K562 (cell line): ENCODE measurements at regions not wholly inside any gene's neighbourhood (a gene's known extent, or its start where the extent isn't known, plus 50 kb on each side); places are given as distances from the start of the nearest gene placed in this dataset.

Experiments used
- ADNP ChIP-seq: fragments of 200-800 bp; sonication (Bioruptor generic); IDR thresholded peaks from 2 replicates; pipeline ENCODE4 v1.6.1; 2016; ENCODE audit warnings: missing genetic modification characterization, missing compliant biosample characterization
- ATF6 ChIP-seq: sonication (generic); formaldehyde crosslinking; IDR thresholded peaks from 2 replicates; pipeline ENCODE4 v1.4.0; 2020; ENCODE audit warnings: mild to moderate bottlenecking, missing genetic modification reagents
- CTCF ChIP-seq, 3 experiments: IDR thresholded peaks in 2 of 3; conservative IDR thresholded peaks in 1 of 3; 2 replicates each; pipeline ENCODE4 v1.5.1; 2011 to 2012; ENCODE audit warnings: low read length in 3 of 3, mild to moderate bottlenecking in 3 of 3, control low read depth in 2 of 3, improper control_type of control experiment in 1 of 3, inconsistent platforms in 1 of 3, low read depth in 1 of 3, mixed read lengths in 1 of 3, moderate library complexity in 1 of 3; ENCODE audit not compliant: insufficient read depth in 2 of 3
- HMGXB4 ChIP-seq: sonication (generic); formaldehyde crosslinking; IDR thresholded peaks from 2 replicates; pipeline ENCODE4 v1.8.1; 2023; ENCODE audit warnings: mild to moderate bottlenecking, missing genetic modification reagents
- NCOR1 ChIP-seq: fragments of 450-650 bp; IDR thresholded peaks from 2 replicates; pipeline ENCODE4 v1.6.1; 2016; ENCODE audit warnings: mild to moderate bottlenecking, moderate library complexity
- NKRF ChIP-seq: fragments of 450-650 bp; IDR thresholded peaks from 2 replicates; pipeline ENCODE4 v1.6.1; 2016; ENCODE audit warnings: borderline replicate concordance
- YY1 ChIP-seq, 3 experiments: IDR thresholded peaks; 2 replicates each; pipeline ENCODE4 v1.6.1; 2011; ENCODE audit warnings: low read length in 2 of 3, mild to moderate bottlenecking in 2 of 3, moderate library complexity in 2 of 3, borderline replicate concordance in 1 of 3, control low read depth in 1 of 3, low read depth in 1 of 3; ENCODE audit not compliant: insufficient read depth in 3 of 3, insufficient replicate concordance in 2 of 3, control insufficient read depth in 1 of 3, insufficient read length in 1 of 3; ENCODE audit errors: extremely low read depth in 1 of 3

- TF ChIP-seq NKRF (no peak), HMGXB4 (CRISPR knock-in tag) (no peak), ADNP (tag) (no peak), CTCF (IDR thresholded peaks at IDR 0.05 in 2 of 3, conservative IDR thresholded peaks at IDR 0.05 in 1 of 3; ENCODE audit: insufficient read depth in 2 of 3, low read depth in 1 of 3, low read length in 3 of 3) (no peak), ATF6 (no peak), NCOR1 (no peak), YY1 (IDR thresholded peaks at IDR 0.05; ENCODE audit: borderline replicate concordance in 1 of 3, control insufficient read depth in 1 of 3, extremely low read depth in 1 of 3, insufficient read depth in 3 of 3, insufficient read length in 1 of 3, insufficient replicate concordance in 2 of 3, low read depth in 1 of 3, low read length in 2 of 3) (no peak)
These were observed 712.1 kb downstream of the EPM2A start for GRCh38 chr6:145023116-145023726.
